Stimulated activated naive CD8-positive, alpha-beta T cell treated with anti-CD3 and anti-CD28 coated beads, Interleukin-15, Interleukin-2, amounts not matched to agents 100 ng/mL and 50 ng/mL, for 24 hours (primary cell): ENCODE measurements at regions not wholly inside any gene's neighbourhood (a gene's known extent, or its start where the extent isn't known, plus 50 kb on each side); places are given as distances from the start of the nearest gene placed in this dataset.

Source experiments
- H3K27ac Mint-ChIP-seq: one replicate; pipeline ENCODE4 v1.8.0; 2021; ENCODE audit warnings: mild to moderate bottlenecking, mixed read lengths
- H3K27me3 Mint-ChIP-seq: one replicate; pipeline ENCODE4 v1.8.0; 2021; ENCODE audit warnings: mixed read lengths
- H3K36me3 Mint-ChIP-seq: one replicate; pipeline ENCODE4 v1.8.0; 2021; ENCODE audit warnings: low read depth, mixed read lengths
- H3K4me1 Mint-ChIP-seq: one replicate; pipeline ENCODE4 v1.8.0; 2021; ENCODE audit warnings: low read depth, mixed read lengths
- H3K4me3 Mint-ChIP-seq: one replicate; pipeline ENCODE4 v1.8.0; 2021; ENCODE audit warnings: mild to moderate bottlenecking, mixed read lengths
- H3K9me3 Mint-ChIP-seq: one replicate; pipeline ENCODE4 v1.8.0; 2021; ENCODE audit warnings: mixed read lengths

- H3K27ac Mint-ChIP-seq: no peak overlapping the region
- no peak overlapping the region for H3K4me3 Mint-ChIP-seq
- no peaks in the 10 kb centered on the region for H3K4me1 Mint-ChIP-seq
- peaks cover 22% of the 10 kb centered on the region for H3K27me3 Mint-ChIP-seq
- no peaks in the 10 kb centered on the region for H3K9me3 Mint-ChIP-seq
- H3K36me3 Mint-ChIP-seq: no peaks in the 10 kb centered on the region
Measured at GRCh38 chr17:79680318-79680695, 50.4 kb upstream of the ENPP7 start.

GRCh38 chr17:79679631-79680317 is 51.0 kb upstream of the ENPP7 start:
- Mint-ChIP-seq H3K27ac (no peak overlapping the region), H3K36me3 (no peaks in the 10 kb centered on the region), H3K4me1 (no peaks in the 10 kb centered on the region), H3K4me3 (no peak overlapping the region), H3K9me3 (no peaks in the 10 kb centered on the region), H3K27me3 (peaks cover 22% of the 10 kb centered on the region)

GRCh38 chr17:79678736-79679255 is 51.9 kb upstream of the ENPP7 start:
- H3K27me3 Mint-ChIP-seq: peaks cover 21% of the 10 kb centered on the region
- H3K4me1 Mint-ChIP-seq: no peaks in the 10 kb centered on the region
- H3K4me3 Mint-ChIP-seq: no peak overlapping the region
- no peaks in the 10 kb centered on the region for H3K36me3 Mint-ChIP-seq
- H3K9me3 Mint-ChIP-seq: peaks cover 2% of the 10 kb centered on the region
- H3K27ac Mint-ChIP-seq: no peak overlapping the region

DNA sequence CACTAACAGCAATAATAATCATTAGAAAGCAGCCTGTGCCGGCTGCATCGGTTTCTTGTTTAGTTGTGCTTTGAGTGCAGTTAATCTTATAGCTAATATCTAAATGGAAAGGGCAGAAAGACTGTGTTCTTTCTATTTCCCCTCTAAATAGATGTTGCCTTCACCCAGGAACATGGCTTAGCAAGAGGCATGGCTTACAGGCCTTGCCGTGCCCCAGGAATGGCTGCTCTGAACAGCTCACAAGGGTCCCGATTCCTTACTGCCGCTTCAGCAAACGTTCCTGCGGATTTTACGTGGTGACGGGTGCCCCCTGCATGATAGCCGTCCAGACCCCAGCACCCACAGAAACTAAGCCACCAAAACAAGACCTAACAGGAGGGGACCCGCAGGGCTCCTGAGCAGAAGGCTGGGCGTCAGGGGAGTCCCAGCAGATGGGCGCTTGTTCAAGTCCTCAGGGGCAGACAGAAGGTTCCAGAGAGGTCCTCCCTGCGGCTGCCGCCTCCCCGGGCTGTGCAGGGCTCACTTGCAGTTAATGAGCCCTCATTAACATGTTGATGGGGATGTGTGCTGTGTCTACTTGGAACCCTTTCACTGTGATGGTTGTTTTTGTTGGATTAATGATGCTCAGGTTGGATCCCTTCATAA is 52.5 kb upstream of the ENPP7 start:
- Mint-ChIP-seq H3K4me1 (no peaks in the 10 kb centered on the region), H3K9me3 (peaks cover 7% of the 10 kb centered on the region), H3K27me3 (peaks cover 23% of the 10 kb centered on the region), H3K36me3 (no peaks in the 10 kb centered on the region), H3K27ac (no peak overlapping the region), H3K4me3 (no peak overlapping the region)

- Mint-ChIP-seq H3K27me3 (peaks cover 22% of the 10 kb centered on the region), H3K4me1 (no peaks in the 10 kb centered on the region), H3K9me3 (peaks cover 8% of the 10 kb centered on the region), H3K36me3 (no peaks in the 10 kb centered on the region), H3K27ac (no peak overlapping the region), H3K4me3 (no peak overlapping the region)
Measured at GRCh38 chr17:79677646-79678045, 53.1 kb upstream of the ENPP7 start.

DNA sequence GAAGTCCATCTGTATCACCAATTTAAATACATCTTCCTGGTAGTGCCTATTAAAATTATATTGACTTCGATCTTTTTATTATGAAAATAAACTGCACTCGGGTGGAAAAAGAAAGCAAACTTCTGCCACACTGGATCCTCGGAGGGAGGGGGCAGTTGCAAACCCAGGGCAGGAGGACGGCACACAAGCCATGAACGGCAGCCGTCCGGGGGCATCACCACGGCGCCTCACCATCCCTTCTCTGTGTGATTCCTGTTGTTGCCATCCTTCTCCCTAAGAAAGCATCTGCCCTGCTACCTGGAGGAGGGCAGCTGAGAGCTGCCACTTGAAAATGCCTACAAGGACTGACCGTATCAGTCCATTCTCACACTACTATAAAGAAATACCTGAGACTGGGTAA is 53.9 kb upstream of the ENPP7 start:
- H3K36me3 Mint-ChIP-seq: no peaks in the 10 kb centered on the region
- H3K27me3 Mint-ChIP-seq: peaks cover 23% of the 10 kb centered on the region
- no peaks in the 10 kb centered on the region for H3K4me1 Mint-ChIP-seq
- H3K9me3 Mint-ChIP-seq: peaks cover 8% of the 10 kb centered on the region
- no peak overlapping the region for H3K4me3 Mint-ChIP-seq
- no peak overlapping the region for H3K27ac Mint-ChIP-seq

DNA sequence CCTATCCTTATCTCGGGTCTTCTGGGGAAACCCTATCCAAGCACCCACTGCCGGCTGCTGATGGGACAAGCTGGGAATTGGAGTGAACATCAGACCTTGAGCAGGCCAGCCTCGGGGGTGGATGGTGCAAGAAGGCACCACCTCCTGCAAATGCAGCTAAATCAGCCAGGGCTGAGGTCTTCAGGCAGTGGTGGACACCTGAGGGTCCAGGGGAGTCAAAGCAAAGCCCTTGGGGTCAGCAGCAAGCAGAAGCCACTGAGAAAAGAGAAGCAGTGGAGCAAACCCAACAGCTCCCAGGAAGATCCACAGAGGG is 55.4 kb upstream of the ENPP7 start:
- Mint-ChIP-seq H3K4me1 (no peaks in the 10 kb centered on the region), H3K9me3 (peaks cover 8% of the 10 kb centered on the region), H3K27ac (no peak overlapping the region), H3K36me3 (no peaks in the 10 kb centered on the region), H3K27me3 (peaks cover 14% of the 10 kb centered on the region), H3K4me3 (no peak overlapping the region)

DNA sequence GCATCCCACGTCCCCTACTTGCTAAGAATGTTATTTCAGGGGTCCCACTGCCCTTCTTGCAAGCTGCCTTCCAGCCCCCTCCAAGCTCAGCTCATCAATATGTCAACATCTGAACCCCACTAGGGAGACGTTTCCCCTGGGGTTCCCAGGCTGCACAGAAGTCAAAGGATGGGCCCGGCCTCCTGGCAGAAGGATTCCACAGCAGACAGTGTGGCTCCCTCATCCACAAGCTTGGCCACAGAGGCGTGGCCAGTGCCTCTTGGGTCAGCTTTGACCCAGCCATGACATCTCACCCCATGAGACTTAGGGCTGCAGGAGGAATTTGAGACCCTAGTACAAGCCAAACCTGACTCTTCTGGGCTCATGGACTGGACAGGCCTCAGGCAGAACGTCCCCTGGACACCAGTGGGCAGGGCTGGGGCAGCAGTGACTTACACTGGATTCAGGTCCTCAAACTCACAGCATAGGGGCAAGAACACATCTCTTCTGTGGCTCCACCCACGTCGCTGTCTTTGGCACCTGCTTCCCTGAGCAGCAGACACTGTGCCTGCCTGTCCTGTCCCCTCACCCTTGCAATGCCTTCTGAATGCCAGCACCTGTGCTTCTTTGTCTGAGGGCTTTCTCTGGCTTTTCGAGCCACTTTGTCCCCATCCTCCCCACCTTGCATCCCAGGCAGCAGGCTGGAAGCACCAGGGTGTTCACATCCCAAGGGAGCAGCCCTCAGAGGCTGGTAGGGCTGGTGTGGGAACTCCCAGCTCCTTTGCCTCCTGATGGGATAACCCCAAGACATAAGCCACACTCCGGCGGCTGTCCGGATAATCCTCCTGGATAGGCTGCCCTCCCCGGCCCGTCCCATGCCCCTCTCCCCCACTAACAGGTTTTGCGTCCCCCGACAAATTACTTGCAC is 56.0 kb upstream of the ENPP7 start:
- Mint-ChIP-seq H3K27me3 (peaks cover 13% of the 10 kb centered on the region), H3K4me1 (no peaks in the 10 kb centered on the region), H3K4me3 (no peak overlapping the region), H3K36me3 (no peaks in the 10 kb centered on the region), H3K9me3 (peaks cover 8% of the 10 kb centered on the region), H3K27ac (no peak overlapping the region)

- Mint-ChIP-seq H3K9me3 (peaks cover 8% of the 10 kb centered on the region), H3K27ac (no peak overlapping the region), H3K4me3 (no peak overlapping the region), H3K27me3 (peaks cover 21% of the 10 kb centered on the region), H3K4me1 (no peaks in the 10 kb centered on the region), H3K36me3 (no peaks in the 10 kb centered on the region)
Measured at GRCh38 chr17:79673517-79673916, 57.2 kb upstream of the ENPP7 start.

GRCh38 chr17:79672496-79672895 is 58.2 kb upstream of the ENPP7 start:
- H3K4me3 Mint-ChIP-seq: no peak overlapping the region
- peaks cover 22% of the 10 kb centered on the region for H3K27me3 Mint-ChIP-seq
- peaks cover 8% of the 10 kb centered on the region for H3K9me3 Mint-ChIP-seq
- H3K36me3 Mint-ChIP-seq: no peaks in the 10 kb centered on the region
- no peaks in the 10 kb centered on the region for H3K4me1 Mint-ChIP-seq
- H3K27ac Mint-ChIP-seq: no peak overlapping the region

DNA sequence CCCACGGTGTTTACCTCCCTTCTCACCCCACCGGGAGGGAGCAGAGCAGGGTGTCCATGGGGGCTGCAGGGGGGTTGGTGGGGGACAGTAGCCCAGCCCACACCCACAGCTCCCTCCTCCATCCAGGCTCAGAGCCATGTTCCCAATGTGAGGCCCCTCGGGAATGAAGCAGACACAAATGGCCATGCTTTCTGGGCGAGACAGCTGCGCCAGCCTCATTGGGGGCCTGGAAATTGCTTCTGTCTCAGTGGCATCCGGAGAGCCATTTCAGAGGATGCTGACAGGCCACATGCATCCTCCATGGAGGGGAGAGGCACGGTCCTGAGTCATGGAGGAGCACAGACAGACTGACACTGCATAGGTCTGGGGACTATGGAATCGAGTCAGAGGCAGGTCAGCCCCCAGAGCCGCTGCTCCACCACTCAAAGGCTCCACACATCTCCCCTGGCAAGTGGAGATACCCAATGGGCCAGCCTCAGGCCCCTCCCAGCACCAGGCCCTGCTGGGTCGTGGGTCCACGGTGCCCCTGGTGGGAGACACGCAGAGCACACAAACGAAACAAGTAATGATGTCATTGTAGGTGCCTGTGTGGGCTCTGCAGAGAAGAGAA is 59.6 kb upstream of the ENPP7 start:
- Mint-ChIP-seq H3K4me3 (no peak overlapping the region), H3K27me3 (peaks cover 29% of the 10 kb centered on the region), H3K27ac (no peak overlapping the region), H3K36me3 (no peaks in the 10 kb centered on the region), H3K9me3 (peaks cover 8% of the 10 kb centered on the region), H3K4me1 (no peaks in the 10 kb centered on the region)

GRCh38 chr17:79670537-79671084 is 59.8 kb upstream of the RBFOX3 start:
- H3K4me3 Mint-ChIP-seq: no peak overlapping the region
- no peaks in the 10 kb centered on the region for H3K4me1 Mint-ChIP-seq
- peaks cover 8% of the 10 kb centered on the region for H3K9me3 Mint-ChIP-seq
- H3K36me3 Mint-ChIP-seq: no peaks in the 10 kb centered on the region
- no peak overlapping the region for H3K27ac Mint-ChIP-seq
- H3K27me3 Mint-ChIP-seq: peaks cover 32% of the 10 kb centered on the region

- peaks cover 8% of the 10 kb centered on the region for H3K9me3 Mint-ChIP-seq
- no peaks in the 10 kb centered on the region for H3K36me3 Mint-ChIP-seq
- no peak overlapping the region for H3K27ac Mint-ChIP-seq
- no peak overlapping the region for H3K4me3 Mint-ChIP-seq
- peaks cover 39% of the 10 kb centered on the region for H3K27me3 Mint-ChIP-seq
- H3K4me1 Mint-ChIP-seq: no peaks in the 10 kb centered on the region
Measured at GRCh38 chr17:79669861-79670260, 59.0 kb upstream of the RBFOX3 start.

DNA sequence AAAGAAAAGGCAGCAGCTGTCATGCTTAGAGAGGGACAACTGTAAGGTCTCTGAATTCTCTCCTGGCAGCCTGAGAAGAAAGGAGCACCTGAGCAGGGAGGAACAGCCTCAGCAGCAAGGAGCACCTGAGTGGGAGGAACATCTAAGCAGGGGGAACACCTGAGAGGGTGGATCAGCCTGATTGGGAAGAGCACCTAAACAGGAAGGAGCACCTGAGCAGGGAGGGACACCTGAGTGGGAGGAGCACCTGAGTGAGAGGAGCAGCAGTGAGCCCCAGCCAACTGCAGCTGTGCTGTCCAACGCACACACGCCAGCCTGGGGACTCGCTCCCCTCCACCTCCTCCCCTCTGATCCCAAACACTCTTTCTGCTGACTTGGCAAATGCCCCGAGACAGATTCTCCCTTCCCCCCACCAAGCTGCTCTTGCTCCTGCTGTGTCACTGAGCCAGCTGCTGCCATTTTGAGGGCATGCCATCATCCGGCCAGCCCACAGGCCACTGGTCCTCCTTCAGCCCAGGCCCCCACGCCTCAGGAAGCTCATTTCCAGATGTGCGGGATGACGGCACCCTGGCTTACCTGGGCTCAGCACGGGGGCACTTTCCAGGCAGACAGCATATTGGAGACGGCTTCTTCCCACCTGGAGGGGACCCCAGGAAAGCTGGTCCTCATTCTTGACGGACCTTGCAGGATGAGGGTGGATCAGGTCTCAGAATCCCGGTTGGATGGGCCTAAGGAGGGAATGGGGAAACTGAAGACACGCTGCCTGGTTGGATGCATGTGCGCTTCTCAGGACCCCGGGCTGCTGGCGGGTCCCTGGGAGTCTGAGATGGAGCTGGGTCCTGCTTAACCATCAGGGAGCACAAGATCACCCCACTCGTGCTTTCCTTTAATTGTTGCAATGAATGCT is 57.7 kb upstream of the RBFOX3 start:
- Mint-ChIP-seq H3K27me3 (peaks cover 43% of the 10 kb centered on the region), H3K27ac (no peak overlapping the region), H3K4me1 (no peaks in the 10 kb centered on the region), H3K9me3 (peaks cover 5% of the 10 kb centered on the region), H3K4me3 (no peak overlapping the region), H3K36me3 (no peaks in the 10 kb centered on the region)
